ENCODE measurements at regions not wholly inside any gene's neighbourhood (a gene's known extent, or its start where the extent isn't known, plus 50 kb on each side); places are given as distances from the start of the nearest gene placed in this dataset.

GRCh38 chr10:81784111-81784597 is 90.8 kb upstream of the NRG3 start:
- FAIRE-seq: no peak
- no peaks in the 10 kb centered on the region for H3K27me3 Mint-ChIP-seq (ENCODE audit: low read depth, unreplicated experiment)
- Histone ChIP-seq H3K79me2 (ENCODE audit: insufficient read depth, low read length) (no peaks in the 10 kb centered on the region), H3K9me3 (ENCODE audit: insufficient read depth, low read depth, low read length) (peaks cover 3% of the 10 kb centered on the region), H3K36me3 (ENCODE audit: insufficient read depth, low read length) (no peaks in the 10 kb centered on the region), H3K4me2 (ENCODE audit: low read length) (no peak overlapping the region), H3K27me3 (ENCODE audit: insufficient read depth, low read length) (no peaks in the 10 kb centered on the region), H3K4me1 (ENCODE audit: insufficient read depth, low read length) (no peaks in the 10 kb centered on the region), H3K4me3 (ENCODE audit: insufficient read depth, low read depth, low read length) (no peak overlapping the region), H3K9ac (ENCODE audit: low read length) (no peak overlapping the region), H4K20me1 (ENCODE audit: insufficient read depth, low read length) (no peaks in the 10 kb centered on the region), H2AFZ (ENCODE audit: low read depth, low read length) (no peak overlapping the region), H3K27ac (ENCODE audit: low read depth, low read length) (no peak overlapping the region)
- no peak overlapping the region for H3K4me3 Mint-ChIP-seq (ENCODE audit: unreplicated experiment)
- TF ChIP-seq EZH2 (IDR thresholded peaks at IDR 0.05; ENCODE audit: insufficient read depth, low read length): no peak
- peaks cover 5% of the 10 kb centered on the region for H3K9me3 Mint-ChIP-seq (ENCODE audit: unreplicated experiment)
- no peak overlapping the region for H3K27ac Mint-ChIP-seq (ENCODE audit: unreplicated experiment)
- no peaks in the 10 kb centered on the region for H3K36me3 Mint-ChIP-seq (ENCODE audit: low read depth, unreplicated experiment)
- no peaks in the 10 kb centered on the region for H3K4me1 Mint-ChIP-seq (ENCODE audit: low read depth, unreplicated experiment)
- DNase-seq (ENCODE audit: low read depth): no peak

- Histone ChIP-seq H3K79me2 (ENCODE audit: insufficient read depth, low read length) (no peaks in the 10 kb centered on the region), H3K4me3 (ENCODE audit: insufficient read depth, low read depth, low read length) (no peak overlapping the region), H3K9me3 (ENCODE audit: insufficient read depth, low read depth, low read length) (no peaks in the 10 kb centered on the region), H3K4me2 (ENCODE audit: low read length) (no peak overlapping the region), H2AFZ (ENCODE audit: low read depth, low read length) (no peak overlapping the region), H3K4me1 (ENCODE audit: insufficient read depth, low read length) (no peaks in the 10 kb centered on the region), H3K36me3 (ENCODE audit: insufficient read depth, low read length) (no peaks in the 10 kb centered on the region), H3K9ac (ENCODE audit: low read length) (no peak overlapping the region), H4K20me1 (ENCODE audit: insufficient read depth, low read length) (no peaks in the 10 kb centered on the region), H3K27me3 (ENCODE audit: insufficient read depth, low read length) (no peaks in the 10 kb centered on the region), H3K27ac (ENCODE audit: low read depth, low read length) (no peak overlapping the region)
- DNase-seq (ENCODE audit: low read depth) (no peak), FAIRE-seq (no peak)
- Mint-ChIP-seq H3K36me3 (ENCODE audit: low read depth, unreplicated experiment) (no peaks in the 10 kb centered on the region), H3K4me1 (ENCODE audit: low read depth, unreplicated experiment) (no peaks in the 10 kb centered on the region), H3K4me3 (ENCODE audit: unreplicated experiment) (no peak overlapping the region), H3K27ac (ENCODE audit: unreplicated experiment) (no peak overlapping the region), H3K9me3 (ENCODE audit: unreplicated experiment) (no peaks in the 10 kb centered on the region), H3K27me3 (ENCODE audit: low read depth, unreplicated experiment) (peaks cover 4% of the 10 kb centered on the region)
- TF ChIP-seq EZH2 (IDR thresholded peaks at IDR 0.05; ENCODE audit: insufficient read depth, low read length) (no peak), CTCF (IDR thresholded peaks at IDR 0.05; ENCODE audit: insufficient read depth, low read depth, low read length) (no peak)
These were observed 82.3 kb upstream of the NRG3 start for GRCh38 chr10:81792729-81793128.

GRCh38 chr10:81806842-81807241 is 68.2 kb upstream of the NRG3 start:
- Histone ChIP-seq H4K20me1 (ENCODE audit: insufficient read depth, low read length) (no peaks in the 10 kb centered on the region), H3K9ac (ENCODE audit: low read length) (no peak overlapping the region), H3K9me3 (ENCODE audit: insufficient read depth, low read depth, low read length) (no peaks in the 10 kb centered on the region), H3K4me1 (ENCODE audit: insufficient read depth, low read length) (no peaks in the 10 kb centered on the region), H3K79me2 (ENCODE audit: insufficient read depth, low read length) (no peaks in the 10 kb centered on the region), H3K4me2 (ENCODE audit: low read length) (no peak overlapping the region), H3K27ac (ENCODE audit: low read depth, low read length) (no peak overlapping the region), H3K36me3 (ENCODE audit: insufficient read depth, low read length) (no peaks in the 10 kb centered on the region), H3K4me3 (ENCODE audit: insufficient read depth, low read depth, low read length) (no peak overlapping the region), H3K27me3 (ENCODE audit: insufficient read depth, low read length) (no peaks in the 10 kb centered on the region), H2AFZ (ENCODE audit: low read depth, low read length) (no peak overlapping the region)
- Mint-ChIP-seq H3K4me1 (ENCODE audit: low read depth, unreplicated experiment) (no peaks in the 10 kb centered on the region), H3K4me3 (ENCODE audit: unreplicated experiment) (no peak overlapping the region), H3K9me3 (ENCODE audit: unreplicated experiment) (peaks cover 8% of the 10 kb centered on the region), H3K27ac (ENCODE audit: unreplicated experiment) (no peak overlapping the region), H3K27me3 (ENCODE audit: low read depth, unreplicated experiment) (no peaks in the 10 kb centered on the region), H3K36me3 (ENCODE audit: low read depth, unreplicated experiment) (no peaks in the 10 kb centered on the region)
- DNase-seq (ENCODE audit: low read depth): no peak
- FAIRE-seq: no peak
- no peak for TF ChIP-seq EZH2 (IDR thresholded peaks at IDR 0.05; ENCODE audit: insufficient read depth, low read length)
- no peak for TF ChIP-seq CTCF (IDR thresholded peaks at IDR 0.05; ENCODE audit: insufficient read depth, low read depth, low read length)

All from astrocyte (in vitro differentiated cells and primary cell).